ENCODE measurements at regions not wholly inside any gene's neighbourhood (a gene's known extent, or its start where the extent isn't known, plus 50 kb on each side); places are given as distances from the start of the nearest gene placed in this dataset.

- DNase-seq: no peak
Measured at GRCh38 chr2:217517402-217517801, 485.4 kb downstream of the TNS1 start.

GRCh38 chr2:217515615-217516309 lies 487.0 kb downstream of the TNS1 start:
- no peak for DNase-seq

GRCh38 chr2:217513258-217513657 lies 489.5 kb downstream of the TNS1 start:
- no peak for DNase-seq

GRCh38 chr2:217512728-217513127 lies 490.1 kb downstream of the TNS1 start:
- no peak for DNase-seq

GRCh38 chr2:217512259-217512658 lies 490.5 kb downstream of the TNS1 start:
- no peak for DNase-seq

- no peak for DNase-seq
Measured at GRCh38 chr2:217511850-217512249, 490.9 kb downstream of the TNS1 start.

- peak; percentile 80 for DNase-seq
Measured at GRCh38 chr2:217510771-217511291, 492.0 kb downstream of the TNS1 start.

GRCh38 chr2:217505303-217505702 lies 497.5 kb downstream of the TNS1 start:
- DNase-seq: no peak

GRCh38 chr2:217501887-217502286 lies 500.9 kb downstream of the TNS1 start:
- no peak for DNase-seq

- DNase-seq: no peak
Measured at GRCh38 chr2:217497843-217498377, 504.9 kb downstream of the TNS1 start.

GRCh38 chr2:217494557-217494956 lies 508.2 kb downstream of the TNS1 start:
- no peak for DNase-seq

- no peak for DNase-seq
Measured at GRCh38 chr2:217491271-217491670, 511.5 kb downstream of the TNS1 start.

GRCh38 chr2:217489145-217489960 lies 513.4 kb downstream of the TNS1 start:
- peak; percentile 40 for DNase-seq

- no peak for DNase-seq
Measured at GRCh38 chr2:217484046-217484445, 518.7 kb downstream of the TNS1 start.

GRCh38 chr2:217482056-217482710 lies 520.6 kb downstream of the TNS1 start:
- DNase-seq: no peak

- DNase-seq: no peak
Measured at GRCh38 chr2:217481577-217481976, 521.2 kb downstream of the TNS1 start.

GRCh38 chr2:217479566-217479965 lies 523.2 kb downstream of the TNS1 start:
- no peak for DNase-seq

GRCh38 chr2:217478831-217479455 lies 523.9 kb downstream of the TNS1 start:
- DNase-seq: no peak

GRCh38 chr2:217477583-217477982 lies 525.2 kb downstream of the TNS1 start:
- DNase-seq: no peak

- DNase-seq: no peak
Measured at GRCh38 chr2:217475791-217476190, 527.0 kb downstream of the TNS1 start.

GRCh38 chr2:217475101-217475500 lies 527.7 kb downstream of the TNS1 start:
- DNase-seq: no peak

- DNase-seq: no peak
Measured at GRCh38 chr2:217471319-217471718, 531.5 kb downstream of the TNS1 start.

All from left hindlimb (tissue), 1 donor.